ENCODE measurements at regions not wholly inside any gene's neighbourhood (a gene's known extent, or its start where the extent isn't known, plus 50 kb on each side); places are given as distances from the start of the nearest gene placed in this dataset.

DNA sequence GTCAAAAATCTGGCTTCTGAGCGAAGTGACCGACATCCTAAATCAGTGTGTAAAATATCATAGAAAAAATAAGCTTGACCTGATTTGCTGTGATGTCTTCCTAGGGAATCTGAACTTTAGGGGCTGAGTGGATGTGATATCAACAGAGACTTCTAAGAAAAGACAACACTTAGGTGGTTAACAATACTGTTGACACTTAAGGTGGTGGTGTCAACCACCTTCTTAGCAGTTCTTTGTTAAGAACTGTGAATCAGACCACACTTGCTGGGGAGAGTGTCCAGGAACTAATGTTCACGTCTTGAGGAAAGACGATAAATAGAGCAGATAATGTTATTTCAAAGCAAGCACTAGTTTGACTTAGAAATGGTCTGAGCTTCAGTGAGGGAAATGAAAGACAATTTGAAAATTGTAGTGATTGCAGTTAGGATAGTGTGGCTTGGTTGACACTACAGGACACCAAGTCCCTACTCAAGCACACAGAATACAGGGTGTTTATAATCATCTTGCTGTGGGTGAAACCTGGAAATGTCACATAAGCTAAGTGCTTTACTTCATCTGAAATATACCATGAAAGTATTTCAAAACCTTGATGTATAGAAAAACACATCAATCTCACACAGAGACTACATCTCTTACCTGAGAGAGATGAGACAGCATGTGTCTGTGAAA lies 1936.5 kb downstream of the PCDH9 start:
- no peaks in the 10 kb centered on the region for H3K36me3 ChIP-seq (replicated peaks in 1 of 2; ENCODE audit: control insufficient read depth in 1 of 2, insufficient read depth in 2 of 2, low read length in 2 of 2)
- FAIRE-seq (no peak), ATAC-seq (no peak), DNase-seq (ENCODE audit: low spot score) (no peak)
- TF ChIP-seq ZNF180 (CRISPR knock-in tag; IDR thresholded peaks at IDR 0.05; ENCODE audit: borderline replicate concordance, low read depth) (no peak), BCL6 (CRISPR knock-in tag; IDR thresholded peaks at IDR 0.05) (no peak), NFIC (IDR thresholded peaks at IDR 0.05; ENCODE audit: low read length) (no peak), GTF3A (CRISPR knock-in tag; conservative IDR thresholded peaks at IDR 0.05) (no peak), ZNF205 (CRISPR knock-in tag; IDR thresholded peaks at IDR 0.05) (no peak), IKZF4 (CRISPR knock-in tag; IDR thresholded peaks at IDR 0.05; ENCODE audit: borderline replicate concordance, low read depth, not compliant biosample characterization) (no peak), ZNF850 (CRISPR knock-in tag; conservative IDR thresholded peaks at IDR 0.05) (no peak), ZNF331 (CRISPR knock-in tag; IDR thresholded peaks at IDR 0.05) (no peak), CHD4 (IDR thresholded peaks at IDR 0.05; ENCODE audit: borderline replicate concordance, low read length) (no peak), ZNF256 (CRISPR knock-in tag; conservative IDR thresholded peaks at IDR 0.05) (no peak), HNRNPH1 (optimal IDR thresholded peaks at IDR 0.05; ENCODE audit: low read depth, low read length) (no peak), ATRX (CRISPR knock-in tag; IDR thresholded peaks at IDR 0.05; ENCODE audit: borderline replicate concordance) (no peak), PRPF4 (IDR thresholded peaks at IDR 0.05; ENCODE audit: low read depth, low read length, poor library complexity, severe bottlenecking) (no peak), HNRNPUL1 (IDR thresholded peaks at IDR 0.05; ENCODE audit: low read depth, low read length) (no peak), ZNF264 (CRISPR knock-in tag; IDR thresholded peaks at IDR 0.05) (no peak), POLR2A (IDR thresholded peaks at IDR 0.05; ENCODE audit: insufficient read depth in 1 of 2, low read depth in 2 of 2, low read length in 2 of 2) (no peak)
- TF ChIP-seq, protein P1, sequence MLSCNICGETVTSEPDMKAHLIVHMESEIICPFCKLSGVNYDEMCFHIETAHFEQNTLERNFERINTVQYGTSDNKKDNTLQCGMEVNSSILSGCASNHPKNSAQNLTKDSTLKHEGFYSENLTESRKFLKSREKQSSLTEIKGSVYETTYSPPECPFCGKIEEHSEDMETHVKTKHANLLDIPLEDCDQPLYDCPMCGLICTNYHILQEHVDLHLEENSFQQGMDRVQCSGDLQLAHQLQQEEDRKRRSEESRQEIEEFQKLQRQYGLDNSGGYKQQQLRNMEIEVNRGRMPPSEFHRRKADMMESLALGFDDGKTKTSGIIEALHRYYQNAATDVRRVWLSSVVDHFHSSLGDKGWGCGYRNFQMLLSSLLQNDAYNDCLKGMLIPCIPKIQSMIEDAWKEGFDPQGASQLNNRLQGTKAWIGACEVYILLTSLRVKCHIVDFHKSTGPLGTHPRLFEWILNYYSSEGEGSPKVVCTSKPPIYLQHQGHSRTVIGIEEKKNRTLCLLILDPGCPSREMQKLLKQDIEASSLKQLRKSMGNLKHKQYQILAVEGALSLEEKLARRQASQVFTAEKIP (CRISPR knock-in tag; IDR thresholded peaks at IDR 0.05; ENCODE audit: borderline replicate concordance) = no peak
- TF ChIP-seq, protein P2, sequence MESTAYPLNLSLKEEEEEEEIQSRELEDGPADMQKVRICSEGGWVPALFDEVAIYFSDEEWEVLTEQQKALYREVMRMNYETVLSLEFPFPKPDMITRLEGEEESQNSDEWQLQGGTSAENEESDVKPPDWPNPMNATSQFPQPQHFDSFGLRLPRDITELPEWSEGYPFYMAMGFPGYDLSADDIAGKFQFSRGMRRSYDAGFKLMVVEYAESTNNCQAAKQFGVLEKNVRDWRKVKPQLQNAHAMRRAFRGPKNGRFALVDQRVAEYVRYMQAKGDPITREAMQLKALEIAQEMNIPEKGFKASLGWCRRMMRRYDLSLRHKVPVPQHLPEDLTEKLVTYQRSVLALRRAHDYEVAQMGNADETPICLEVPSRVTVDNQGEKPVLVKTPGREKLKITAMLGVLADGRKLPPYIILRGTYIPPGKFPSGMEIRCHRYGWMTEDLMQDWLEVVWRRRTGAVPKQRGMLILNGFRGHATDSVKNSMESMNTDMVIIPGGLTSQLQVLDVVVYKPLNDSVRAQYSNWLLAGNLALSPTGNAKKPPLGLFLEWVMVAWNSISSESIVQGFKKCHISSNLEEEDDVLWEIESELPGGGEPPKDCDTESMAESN (CRISPR knock-in tag; conservative IDR thresholded peaks at IDR 0.05) = no peak
- TF ChIP-seq, protein P3, sequence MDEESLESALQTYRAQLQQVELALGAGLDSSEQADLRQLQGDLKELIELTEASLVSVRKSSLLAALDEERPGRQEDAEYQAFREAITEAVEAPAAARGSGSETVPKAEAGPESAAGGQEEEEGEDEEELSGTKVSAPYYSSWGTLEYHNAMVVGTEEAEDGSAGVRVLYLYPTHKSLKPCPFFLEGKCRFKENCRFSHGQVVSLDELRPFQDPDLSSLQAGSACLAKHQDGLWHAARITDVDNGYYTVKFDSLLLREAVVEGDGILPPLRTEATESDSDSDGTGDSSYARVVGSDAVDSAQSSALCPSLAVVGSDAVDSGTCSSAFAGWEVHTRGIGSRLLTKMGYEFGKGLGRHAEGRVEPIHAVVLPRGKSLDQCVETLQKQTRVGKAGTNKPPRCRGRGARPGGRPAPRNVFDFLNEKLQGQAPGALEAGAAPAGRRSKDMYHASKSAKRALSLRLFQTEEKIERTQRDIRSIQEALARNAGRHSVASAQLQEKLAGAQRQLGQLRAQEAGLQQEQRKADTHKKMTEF (CRISPR knock-in tag; IDR thresholded peaks at IDR 0.05) = no peak
- TF ChIP-seq, protein P4, sequence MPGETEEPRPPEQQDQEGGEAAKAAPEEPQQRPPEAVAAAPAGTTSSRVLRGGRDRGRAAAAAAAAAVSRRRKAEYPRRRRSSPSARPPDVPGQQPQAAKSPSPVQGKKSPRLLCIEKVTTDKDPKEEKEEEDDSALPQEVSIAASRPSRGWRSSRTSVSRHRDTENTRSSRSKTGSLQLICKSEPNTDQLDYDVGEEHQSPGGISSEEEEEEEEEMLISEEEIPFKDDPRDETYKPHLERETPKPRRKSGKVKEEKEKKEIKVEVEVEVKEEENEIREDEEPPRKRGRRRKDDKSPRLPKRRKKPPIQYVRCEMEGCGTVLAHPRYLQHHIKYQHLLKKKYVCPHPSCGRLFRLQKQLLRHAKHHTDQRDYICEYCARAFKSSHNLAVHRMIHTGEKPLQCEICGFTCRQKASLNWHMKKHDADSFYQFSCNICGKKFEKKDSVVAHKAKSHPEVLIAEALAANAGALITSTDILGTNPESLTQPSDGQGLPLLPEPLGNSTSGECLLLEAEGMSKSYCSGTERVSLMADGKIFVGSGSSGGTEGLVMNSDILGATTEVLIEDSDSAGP (CRISPR knock-in tag; IDR thresholded peaks at IDR 0.05; ENCODE audit: borderline replicate concordance) = no peak
- H3K27me3 ChIP-seq (ENCODE audit: control insufficient read depth in 1 of 2, insufficient read depth in 2 of 2, low read length in 2 of 2) = no peaks in the 10 kb centered on the region
- 33% methylated on average over 4 of the region's 4 CpGs for WGBS (ENCODE audit: low lambda C conversion rate)
- no peaks in the 10 kb centered on the region for H3K9me3 ChIP-seq (ENCODE audit: low read length)
- no TSS peak for BruUV-seq (replicated peaks)
- in situ Hi-C loops (cut with HindIII; ENCODE audit: extremely low pct_ligation_motif_present, low pct_unique_long_range_greater_than_20kb) (no loop called here), intact Hi-C loops (cut with micrococcal nuclease; ENCODE audit: unreplicated experiment) (no loop called here)
- no peak overlapping the region for H3K4me3 ChIP-seq (replicated peaks in 1 of 3; ENCODE audit: insufficient read depth in 1 of 3, low read depth in 2 of 3, low read length in 3 of 3)
- no peak overlapping the region for H3K9ac ChIP-seq (ENCODE audit: insufficient read depth, low read depth, low read length)
- no peak overlapping the region for H3K4me2 ChIP-seq (ENCODE audit: low read depth, low read length)
- POLR2A ChIA-PET = no interaction called here
- no peak overlapping the region for H3K27ac ChIP-seq (ENCODE audit: extremely low read length, insufficient read depth, low read length)
- H3K79me2 ChIP-seq (ENCODE audit: insufficient read depth, low read length) = no peaks in the 10 kb centered on the region
- CTCF ChIA-PET (ENCODE audit: low intra/inter-chr PET ratio, low total read pairs) = no interaction called here
- no peak overlapping the region for H2AFZ ChIP-seq (ENCODE audit: low read length)
- no peaks in the 10 kb centered on the region for H3K4me1 ChIP-seq (ENCODE audit: insufficient read depth, low read length)
- H4K20me1 ChIP-seq (ENCODE audit: insufficient read depth, low read length) = no peaks in the 10 kb centered on the region
